ENCODE measurements at regions not wholly inside any gene's neighbourhood (a gene's known extent, or its start where the extent isn't known, plus 50 kb on each side); places are given as distances from the start of the nearest gene placed in this dataset.

DNA sequence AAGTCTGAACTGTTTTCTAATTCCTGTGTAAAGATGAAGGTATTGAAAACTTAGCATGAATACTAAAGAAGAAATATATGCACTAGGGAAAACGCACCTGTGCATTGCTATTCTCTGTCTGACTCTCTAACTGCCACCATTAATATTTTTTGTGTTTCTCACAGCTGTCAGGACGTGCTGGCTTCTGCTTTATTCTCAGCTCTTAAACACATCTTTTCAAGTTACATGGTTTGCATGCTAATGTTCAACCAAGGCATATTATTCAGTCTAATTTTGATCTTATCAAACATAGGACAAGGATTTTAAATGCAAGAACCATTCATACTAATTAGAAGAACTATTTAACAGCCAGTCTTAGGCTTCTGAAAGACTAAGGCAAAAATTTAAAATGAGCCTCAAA, 187.4 kb downstream of the KLHL28 start:
- ATAC-seq: no peak
- TF ChIP-seq ZFP30 (CRISPR knock-in tag; IDR thresholded peaks at IDR 0.05): no peak
- TF ChIP-seq TOX (CRISPR knock-in tag; IDR thresholded peaks at IDR 0.05; ENCODE audit: borderline replicate concordance): no peak
- no peak for TF ChIP-seq POU6F1 (CRISPR knock-in tag; IDR thresholded peaks at IDR 0.05; ENCODE audit: borderline replicate concordance, low read depth)
- TF ChIP-seq ISL1 (CRISPR knock-in tag; IDR thresholded peaks at IDR 0.05): no peak
- TF ChIP-seq PPARA (CRISPR knock-in tag; IDR thresholded peaks at IDR 0.05; ENCODE audit: borderline replicate concordance): no peak
- TF ChIP-seq SNAI2 (CRISPR knock-in tag; IDR thresholded peaks at IDR 0.05): no peak
- TF ChIP-seq ESRRG (CRISPR knock-in tag; IDR thresholded peaks at IDR 0.05): no peak
- no peak for TF ChIP-seq OSR1 (CRISPR knock-in tag; IDR thresholded peaks at IDR 0.05)

GRCh38 chr14:44771496-44771895, 190.3 kb downstream of the KLHL28 start:
- no peak for ATAC-seq
- TF ChIP-seq ISL1 (CRISPR knock-in tag; IDR thresholded peaks at IDR 0.05) (no peak), CSDC2 (CRISPR knock-in tag; IDR thresholded peaks at IDR 0.05) (no peak), GLIS3 (CRISPR knock-in tag; IDR thresholded peaks at IDR 0.05) (no peak), POU6F1 (CRISPR knock-in tag; IDR thresholded peaks at IDR 0.05; ENCODE audit: borderline replicate concordance, low read depth) (no peak), PATZ1 (CRISPR knock-in tag; IDR thresholded peaks at IDR 0.05; ENCODE audit: borderline replicate concordance) (no peak), SNAI2 (CRISPR knock-in tag; IDR thresholded peaks at IDR 0.05) (no peak), ZNF8 (CRISPR knock-in tag; IDR thresholded peaks at IDR 0.05) (no peak), ZFP3 (CRISPR knock-in tag; IDR thresholded peaks at IDR 0.05) (no peak), TSHZ2 (CRISPR knock-in tag; IDR thresholded peaks at IDR 0.05) (no peak), ARNTL (CRISPR knock-in tag; IDR thresholded peaks at IDR 0.05; ENCODE audit: borderline replicate concordance, low read depth) (no peak), ZFP30 (CRISPR knock-in tag; IDR thresholded peaks at IDR 0.05) (no peak), RARB (CRISPR knock-in tag; IDR thresholded peaks at IDR 0.05) (no peak), TCF4 (CRISPR knock-in tag; IDR thresholded peaks at IDR 0.05; ENCODE audit: borderline replicate concordance) (no peak), BACH2 (CRISPR knock-in tag; IDR thresholded peaks at IDR 0.05; ENCODE audit: borderline replicate concordance) (no peak)
- TF ChIP-seq, protein P1, sequence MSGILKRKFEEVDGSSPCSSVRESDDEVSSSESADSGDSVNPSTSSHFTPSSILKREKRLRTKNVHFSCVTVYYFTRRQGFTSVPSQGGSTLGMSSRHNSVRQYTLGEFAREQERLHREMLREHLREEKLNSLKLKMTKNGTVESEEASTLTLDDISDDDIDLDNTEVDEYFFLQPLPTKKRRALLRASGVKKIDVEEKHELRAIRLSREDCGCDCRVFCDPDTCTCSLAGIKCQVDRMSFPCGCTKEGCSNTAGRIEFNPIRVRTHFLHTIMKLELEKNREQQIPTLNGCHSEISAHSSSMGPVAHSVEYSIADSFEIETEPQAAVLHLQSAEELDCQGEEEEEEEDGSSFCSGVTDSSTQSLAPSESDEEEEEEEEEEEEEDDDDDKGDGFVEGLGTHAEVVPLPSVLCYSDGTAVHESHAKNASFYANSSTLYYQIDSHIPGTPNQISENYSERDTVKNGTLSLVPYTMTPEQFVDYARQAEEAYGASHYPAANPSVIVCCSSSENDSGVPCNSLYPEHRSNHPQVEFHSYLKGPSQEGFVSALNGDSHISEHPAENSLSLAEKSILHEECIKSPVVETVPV (CRISPR knock-in tag; IDR thresholded peaks at IDR 0.05): no peak

GRCh38 chr14:44770201-44770600, 191.5 kb downstream of the KLHL28 start:
- ATAC-seq: no peak
- TF ChIP-seq ZNF8 (CRISPR knock-in tag; IDR thresholded peaks at IDR 0.05) (no peak), ESRRG (CRISPR knock-in tag; IDR thresholded peaks at IDR 0.05) (no peak)

DNA sequence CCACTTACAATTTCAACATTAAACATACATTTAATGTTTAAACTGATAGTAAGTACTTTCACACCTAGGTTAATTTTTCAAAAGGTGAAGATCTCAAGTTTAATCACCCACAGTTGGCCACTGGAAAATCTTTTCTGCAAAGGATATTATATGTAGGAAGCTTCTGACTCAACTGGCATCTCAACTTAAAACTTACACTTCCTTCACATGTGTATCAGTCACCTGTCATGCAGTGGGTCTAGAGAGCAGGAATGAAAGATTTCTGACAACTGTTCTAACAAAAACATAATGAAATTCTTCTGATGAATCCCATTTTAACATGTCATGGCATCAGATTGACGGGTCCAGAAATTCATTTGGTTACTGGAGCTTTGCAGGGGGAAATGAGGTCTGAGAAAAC, 192.8 kb downstream of the KLHL28 start:
- ATAC-seq: no peak
- TF ChIP-seq PPARA (CRISPR knock-in tag; IDR thresholded peaks at IDR 0.05; ENCODE audit: borderline replicate concordance) (no peak), ARNTL (CRISPR knock-in tag; IDR thresholded peaks at IDR 0.05; ENCODE audit: borderline replicate concordance, low read depth) (no peak), ZFP30 (CRISPR knock-in tag; IDR thresholded peaks at IDR 0.05) (no peak), TSHZ2 (CRISPR knock-in tag; IDR thresholded peaks at IDR 0.05) (no peak), RARB (CRISPR knock-in tag; IDR thresholded peaks at IDR 0.05) (no peak), SNAI2 (CRISPR knock-in tag; IDR thresholded peaks at IDR 0.05) (no peak), PATZ1 (CRISPR knock-in tag; IDR thresholded peaks at IDR 0.05; ENCODE audit: borderline replicate concordance) (no peak)

Data from SK-N-SH treated with all-trans-retinoic acid at 6 μM for 48 hours (cell line).